ENCODE measurements at regions not wholly inside any gene's neighbourhood (a gene's known extent, or its start where the extent isn't known, plus 50 kb on each side); places are given as distances from the start of the nearest gene placed in this dataset.

DNA sequence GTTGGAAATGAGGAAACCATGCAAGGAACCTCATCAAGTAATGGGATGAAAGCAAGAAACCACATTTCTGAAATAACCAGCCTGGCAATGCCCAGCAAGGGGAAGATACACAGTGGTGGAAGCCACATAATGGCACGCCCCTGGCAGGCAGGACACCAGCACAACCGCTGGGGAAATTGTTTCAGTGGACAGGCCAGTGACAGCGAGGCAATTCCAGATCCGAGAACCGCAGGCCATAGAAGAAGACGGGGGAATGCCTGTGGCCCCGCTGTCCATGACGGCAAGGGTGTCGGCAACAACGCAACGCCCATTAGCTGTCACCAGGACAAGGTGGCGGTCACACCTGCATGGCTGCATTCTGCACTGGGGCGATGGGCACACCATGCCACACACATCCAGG, 1389.6 kb downstream of the BRD1 start:
- Histone ChIP-seq H3K9me2 (replicated peaks; ENCODE audit: low read length) (no peaks in the 10 kb centered on the region), H3K4me1 (ENCODE audit: insufficient read depth, low read length) (no peaks in the 10 kb centered on the region), H3K4me3 (ENCODE audit: low read length) (no peak overlapping the region), H3K36me3 (ENCODE audit: low read depth, low read length) (no peaks in the 10 kb centered on the region), H4K20me1 (ENCODE audit: low read length) (no peaks in the 10 kb centered on the region), H3K27me3 (ENCODE audit: low read length) (no peaks in the 10 kb centered on the region), H3F3A (ENCODE audit: low read length, unreplicated experiment) (no peaks in the 10 kb centered on the region), H3K4me2 (ENCODE audit: low read length) (no peak overlapping the region), H3K9me3 (ENCODE audit: low read length) (no peaks in the 10 kb centered on the region), H2AFZ (ENCODE audit: low read length) (no peak overlapping the region), H3K79me2 (ENCODE audit: low read length) (no peaks in the 10 kb centered on the region), H3K9ac (ENCODE audit: low read length) (no peak overlapping the region), H3K27ac (ENCODE audit: low read length) (no peak overlapping the region)
- no TSS peak for BruUV-seq (replicated peaks)
- no peak for TF ChIP-seq EZH2 (IDR thresholded peaks at IDR 0.05; ENCODE audit: low read length, unreplicated experiment)
- TF ChIP-seq EZH2phosphoT487 (IDR thresholded peaks at IDR 0.05; ENCODE audit: borderline replicate concordance, low read length) = no peak
- TF ChIP-seq, protein P1, sequence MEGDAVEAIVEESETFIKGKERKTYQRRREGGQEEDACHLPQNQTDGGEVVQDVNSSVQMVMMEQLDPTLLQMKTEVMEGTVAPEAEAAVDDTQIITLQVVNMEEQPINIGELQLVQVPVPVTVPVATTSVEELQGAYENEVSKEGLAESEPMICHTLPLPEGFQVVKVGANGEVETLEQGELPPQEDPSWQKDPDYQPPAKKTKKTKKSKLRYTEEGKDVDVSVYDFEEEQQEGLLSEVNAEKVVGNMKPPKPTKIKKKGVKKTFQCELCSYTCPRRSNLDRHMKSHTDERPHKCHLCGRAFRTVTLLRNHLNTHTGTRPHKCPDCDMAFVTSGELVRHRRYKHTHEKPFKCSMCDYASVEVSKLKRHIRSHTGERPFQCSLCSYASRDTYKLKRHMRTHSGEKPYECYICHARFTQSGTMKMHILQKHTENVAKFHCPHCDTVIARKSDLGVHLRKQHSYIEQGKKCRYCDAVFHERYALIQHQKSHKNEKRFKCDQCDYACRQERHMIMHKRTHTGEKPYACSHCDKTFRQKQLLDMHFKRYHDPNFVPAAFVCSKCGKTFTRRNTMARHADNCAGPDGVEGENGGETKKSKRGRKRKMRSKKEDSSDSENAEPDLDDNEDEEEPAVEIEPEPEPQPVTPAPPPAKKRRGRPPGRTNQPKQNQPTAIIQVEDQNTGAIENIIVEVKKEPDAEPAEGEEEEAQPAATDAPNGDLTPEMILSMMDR (conservative IDR thresholded peaks at IDR 0.05; ENCODE audit: low read depth, low read length) = no peak
- POLR2A ChIA-PET (ENCODE audit: unreplicated experiment) = no interaction called here
- CTCF ChIA-PET = no interaction called here
- DNase-seq = no peak
- no peak for ATAC-seq
- intact Hi-C loops (cut with micrococcal nuclease) = no loop called here

DNA sequence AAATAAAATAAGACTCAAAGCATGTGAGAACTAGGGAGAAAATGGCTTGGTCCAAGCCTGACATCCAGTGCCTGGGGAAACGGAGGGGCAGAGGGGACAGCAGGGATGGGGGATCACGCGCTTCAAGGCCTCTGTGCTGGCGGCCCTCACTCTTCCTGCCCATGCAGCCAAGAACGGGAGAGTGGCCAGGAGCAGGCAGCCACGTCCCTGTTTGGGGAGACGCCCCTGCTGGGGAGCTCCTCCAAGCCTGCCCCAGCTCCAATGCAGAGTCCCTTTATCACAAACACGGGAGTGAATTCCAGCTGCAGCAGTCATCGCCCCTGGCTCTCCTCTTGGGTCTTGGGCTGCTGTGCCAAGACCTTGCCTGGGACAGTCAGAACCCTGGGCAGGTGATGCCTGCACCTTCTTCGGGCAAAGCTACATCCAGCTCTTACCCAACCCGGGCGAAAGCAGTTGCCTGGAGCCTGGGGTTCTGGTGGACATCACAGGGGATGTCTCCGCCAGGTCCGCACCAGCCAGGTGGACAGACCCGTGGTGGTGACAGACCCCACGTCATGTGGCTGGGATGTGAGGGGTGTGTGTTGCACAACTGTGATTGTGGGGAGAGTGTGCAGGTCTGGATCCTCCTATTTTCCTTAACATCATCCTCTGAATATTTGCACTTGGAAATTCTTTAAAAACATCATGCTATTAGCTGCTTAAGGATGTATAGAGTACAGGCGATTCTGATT, 1391.3 kb downstream of the BRD1 start:
- no peaks in the 10 kb centered on the region for H3K79me2 ChIP-seq (ENCODE audit: low read length)
- H2AFZ ChIP-seq (ENCODE audit: low read length) = no peak overlapping the region
- H4K20me1 ChIP-seq (ENCODE audit: low read length) = no peaks in the 10 kb centered on the region
- no peaks in the 10 kb centered on the region for H3K36me3 ChIP-seq (ENCODE audit: low read depth, low read length)
- H3K27me3 ChIP-seq (ENCODE audit: low read length) = no peaks in the 10 kb centered on the region
- POLR2A ChIA-PET (ENCODE audit: unreplicated experiment) = no interaction called here
- no peaks in the 10 kb centered on the region for H3K4me1 ChIP-seq (ENCODE audit: insufficient read depth, low read length)
- ATAC-seq (no peak), DNase-seq (no peak)
- H3F3A ChIP-seq (ENCODE audit: low read length, unreplicated experiment) = no peaks in the 10 kb centered on the region
- no peak overlapping the region for H3K27ac ChIP-seq (ENCODE audit: low read length)
- no peak overlapping the region for H3K4me2 ChIP-seq (ENCODE audit: low read length)
- H3K4me3 ChIP-seq (ENCODE audit: low read length) = no peak overlapping the region
- H3K9me3 ChIP-seq (ENCODE audit: low read length) = no peaks in the 10 kb centered on the region
- CTCF ChIA-PET = no interaction called here
- TF ChIP-seq EZH2phosphoT487 (IDR thresholded peaks at IDR 0.05; ENCODE audit: borderline replicate concordance, low read length) (no peak), EZH2 (IDR thresholded peaks at IDR 0.05; ENCODE audit: low read length, unreplicated experiment) (no peak)
- TF ChIP-seq, protein P1 (conservative IDR thresholded peaks at IDR 0.05; ENCODE audit: low read depth, low read length) = no peak
- intact Hi-C loops (cut with micrococcal nuclease) = no loop called here
- no peaks in the 10 kb centered on the region for H3K9me2 ChIP-seq (replicated peaks; ENCODE audit: low read length)
- BruUV-seq (replicated peaks) = no TSS peak
- no peak overlapping the region for H3K9ac ChIP-seq (ENCODE audit: low read length)

DNA sequence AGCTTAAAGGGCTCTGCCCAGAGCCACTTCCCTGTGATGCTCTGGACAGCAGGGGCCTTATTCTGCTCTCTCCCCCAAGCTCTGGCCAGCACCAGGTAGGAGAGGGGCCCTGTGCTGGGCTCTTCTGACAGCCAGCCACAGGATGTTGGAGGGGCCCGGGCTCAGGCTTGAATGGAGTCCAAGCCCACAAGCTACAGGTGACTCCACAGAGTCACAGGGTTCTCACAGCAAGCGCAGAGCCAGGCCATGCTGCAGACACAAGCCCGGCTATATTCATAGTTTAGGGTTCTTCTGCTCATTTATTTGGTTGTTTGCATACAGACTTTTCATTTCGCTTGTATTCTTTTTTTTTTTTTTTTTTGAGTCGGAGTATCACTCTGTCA, 1392.8 kb downstream of the BRD1 start:
- ATAC-seq = no peak
- POLR2A ChIA-PET (ENCODE audit: unreplicated experiment) = no interaction called here

More for the DNA sequence above, 1392.8 kb downstream of the BRD1 start:
- Histone ChIP-seq H3K36me3 (ENCODE audit: low read depth, low read length) (no peaks in the 10 kb centered on the region), H3K9me2 (replicated peaks; ENCODE audit: low read length) (no peaks in the 10 kb centered on the region), H3K9ac (ENCODE audit: low read length) (no peak overlapping the region), H3K4me3 (ENCODE audit: low read length) (no peak overlapping the region), H3F3A (ENCODE audit: low read length, unreplicated experiment) (no peaks in the 10 kb centered on the region), H3K27me3 (ENCODE audit: low read length) (no peaks in the 10 kb centered on the region), H3K4me1 (ENCODE audit: insufficient read depth, low read length) (no peaks in the 10 kb centered on the region), H3K4me2 (ENCODE audit: low read length) (no peak overlapping the region), H3K27ac (ENCODE audit: low read length) (no peak overlapping the region), H3K79me2 (ENCODE audit: low read length) (no peaks in the 10 kb centered on the region), H3K9me3 (ENCODE audit: low read length) (no peaks in the 10 kb centered on the region), H2AFZ (ENCODE audit: low read length) (no peak overlapping the region), H4K20me1 (ENCODE audit: low read length) (no peaks in the 10 kb centered on the region)
- no TSS peak for BruUV-seq (replicated peaks)
- DNase-seq = no peak
- no peak for TF ChIP-seq EZH2phosphoT487 (IDR thresholded peaks at IDR 0.05; ENCODE audit: borderline replicate concordance, low read length)
- TF ChIP-seq, protein P1 (conservative IDR thresholded peaks at IDR 0.05; ENCODE audit: low read depth, low read length) = no peak
- no peak for TF ChIP-seq EZH2 (IDR thresholded peaks at IDR 0.05; ENCODE audit: low read length, unreplicated experiment)
- CTCF ChIA-PET = no interaction called here
- intact Hi-C loops (cut with micrococcal nuclease) = no loop called here

Measured in PC-3 (cell line).